SU-DHL-6 (cell line): ENCODE measurements at regions not wholly inside any gene's neighbourhood (a gene's known extent, or its start where the extent isn't known, plus 50 kb on each side); places are given as distances from the start of the nearest gene placed in this dataset.

ENCODE experiments used
- H2AFZ ChIP-seq: fragments of 200-600 bp; sonication (generic); 2 replicates; pipeline ENCODE4 v1.6.1; 2014; ENCODE audit warnings: low read depth, mild to moderate bottlenecking, moderate library complexity, mixed read lengths, antibody characterized with exemption, low read length; ENCODE audit not compliant: severe bottlenecking
- H3F3A ChIP-seq: fragments of 200-600 bp; shearing (Covaris generic); 2 replicates; pipeline ENCODE4 v1.6.0; 2016; ENCODE audit warnings: antibody characterized with exemption, mild to moderate bottlenecking; ENCODE audit not compliant: insufficient read depth
- H3K27ac ChIP-seq: fragments of 200-600 bp; sonication (generic); 2 replicates; pipeline ENCODE4 v1.5.1; 2016; ENCODE audit warnings: low read depth, mild to moderate bottlenecking, low read length, moderate library complexity, mixed read lengths
- H3K27me3 ChIP-seq: fragments of 200-600 bp; sonication (generic), shearing (Covaris generic); 2 replicates; pipeline ENCODE4 v1.6.0; 2014; ENCODE audit warnings: mild to moderate bottlenecking, low read length
- H3K36me3 ChIP-seq: fragments of 200-600 bp; sonication (generic); 2 replicates; pipeline ENCODE4 v1.6.1; 2014; ENCODE audit warnings: mild to moderate bottlenecking, low read length, mixed read lengths
- H3K4me2 ChIP-seq: fragments of 300-600, 200-600 bp; shearing (Covaris generic), sonication (generic); 2 replicates; pipeline ENCODE4 v1.6.0; 2014; ENCODE audit warnings: low read length, low read depth, mild to moderate bottlenecking; ENCODE audit not compliant: poor library complexity, severe bottlenecking
- H3K4me3 ChIP-seq: fragments of 200-600 bp; sonication (generic); 2 replicates; pipeline ENCODE4 v1.5.1; 2014; ENCODE audit warnings: antibody characterized with exemption, low read length, mild to moderate bottlenecking, mixed read lengths; ENCODE audit not compliant: insufficient read depth, poor library complexity, severe bottlenecking
- H3K79me2 ChIP-seq: fragments of 200-600 bp; sonication (generic); 2 replicates; pipeline ENCODE4 v1.6.1; 2014; ENCODE audit warnings: mild to moderate bottlenecking, low read length, moderate library complexity; ENCODE audit not compliant: insufficient read depth
- H3K9ac ChIP-seq: fragments of 200-600 bp; sonication (generic); 2 replicates; pipeline ENCODE4 v1.7.0; 2014; ENCODE audit warnings: mild to moderate bottlenecking, low read length
- H3K9me2 ChIP-seq: fragments of 200-600 bp; sonication (generic); replicated peaks from 2 replicates; pipeline ENCODE4 v1.6.1; 2014; ENCODE audit warnings: low read length; ENCODE audit not compliant: insufficient read depth
- H3K9me3 ChIP-seq: fragments of 200-600 bp; sonication (generic); 2 replicates; pipeline ENCODE4 v1.6.1; 2014; ENCODE audit warnings: low read length, mixed read lengths; ENCODE audit not compliant: insufficient read depth
- H4K20me1 ChIP-seq: fragments of 200-600 bp; sonication (generic); 2 replicates; pipeline ENCODE4 v1.6.1; 2014; ENCODE audit warnings: low read depth, mild to moderate bottlenecking, antibody characterized with exemption, low read length, moderate library complexity, mixed read lengths
- EZH2phosphoT487 ChIP-seq: fragments of 200-600 bp; sonication (generic), shearing (Covaris generic); conservative IDR thresholded peaks from 2 replicates; pipeline ENCODE4 v1.6.1; 2018; ENCODE audit warnings: mild to moderate bottlenecking, antibody characterized with exemption, low read length, moderate library complexity, mixed read lengths
- TF ChIP-seq, protein P1 (sequence below): fragments of 200-600 bp; sonication (generic); IDR thresholded peaks from one replicate; pipeline ENCODE4 v1.5.1; 2017; ENCODE audit warnings: antibody characterized with exemption, mild to moderate bottlenecking, low read length, moderate library complexity; ENCODE audit not compliant: insufficient read depth, poor library complexity, severe bottlenecking

GRCh38 chr14:100471441-100472093 is 115.7 kb downstream of the BEGAIN start:
- Histone ChIP-seq H2AFZ (no peak overlapping the region), H3K9ac (no peak overlapping the region), H3F3A (no peaks in the 10 kb centered on the region), H3K79me2 (no peaks in the 10 kb centered on the region), H3K4me2 (no peak overlapping the region), H3K4me3 (no peak overlapping the region), H3K36me3 (no peaks in the 10 kb centered on the region), H3K9me3 (no peaks in the 10 kb centered on the region), H4K20me1 (no peaks in the 10 kb centered on the region), H3K9me2 (no peaks in the 10 kb centered on the region), H3K27me3 (no peaks in the 10 kb centered on the region), H3K27ac (no peak overlapping the region)
- TF ChIP-seq, protein P1, sequence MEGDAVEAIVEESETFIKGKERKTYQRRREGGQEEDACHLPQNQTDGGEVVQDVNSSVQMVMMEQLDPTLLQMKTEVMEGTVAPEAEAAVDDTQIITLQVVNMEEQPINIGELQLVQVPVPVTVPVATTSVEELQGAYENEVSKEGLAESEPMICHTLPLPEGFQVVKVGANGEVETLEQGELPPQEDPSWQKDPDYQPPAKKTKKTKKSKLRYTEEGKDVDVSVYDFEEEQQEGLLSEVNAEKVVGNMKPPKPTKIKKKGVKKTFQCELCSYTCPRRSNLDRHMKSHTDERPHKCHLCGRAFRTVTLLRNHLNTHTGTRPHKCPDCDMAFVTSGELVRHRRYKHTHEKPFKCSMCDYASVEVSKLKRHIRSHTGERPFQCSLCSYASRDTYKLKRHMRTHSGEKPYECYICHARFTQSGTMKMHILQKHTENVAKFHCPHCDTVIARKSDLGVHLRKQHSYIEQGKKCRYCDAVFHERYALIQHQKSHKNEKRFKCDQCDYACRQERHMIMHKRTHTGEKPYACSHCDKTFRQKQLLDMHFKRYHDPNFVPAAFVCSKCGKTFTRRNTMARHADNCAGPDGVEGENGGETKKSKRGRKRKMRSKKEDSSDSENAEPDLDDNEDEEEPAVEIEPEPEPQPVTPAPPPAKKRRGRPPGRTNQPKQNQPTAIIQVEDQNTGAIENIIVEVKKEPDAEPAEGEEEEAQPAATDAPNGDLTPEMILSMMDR, result no peak
- no peak for TF ChIP-seq EZH2phosphoT487

- H2AFZ ChIP-seq, result no peak overlapping the region
- H3K4me3 ChIP-seq, result no peak overlapping the region
- TF ChIP-seq, protein P1, result no peak
- TF ChIP-seq EZH2phosphoT487, result no peak
- H3K79me2 ChIP-seq, result no peaks in the 10 kb centered on the region
- H3F3A ChIP-seq, result no peaks in the 10 kb centered on the region
- no peak overlapping the region for H3K27ac ChIP-seq
- no peak overlapping the region for H3K9ac ChIP-seq
- no peaks in the 10 kb centered on the region for H3K9me2 ChIP-seq
- no peaks in the 10 kb centered on the region for H3K9me3 ChIP-seq
- no peaks in the 10 kb centered on the region for H3K36me3 ChIP-seq
- H4K20me1 ChIP-seq, result no peaks in the 10 kb centered on the region
- H3K4me2 ChIP-seq, result no peak overlapping the region
- no peaks in the 10 kb centered on the region for H3K27me3 ChIP-seq
Measured at GRCh38 chr14:100472094-100472455, 115.1 kb downstream of the BEGAIN start.

GRCh38 chr14:100472491-100472890 is 114.7 kb downstream of the BEGAIN start:
- no peaks in the 10 kb centered on the region for H3K36me3 ChIP-seq
- H3K27ac ChIP-seq, result no peak overlapping the region
- H3F3A ChIP-seq, result no peaks in the 10 kb centered on the region
- no peaks in the 10 kb centered on the region for H3K79me2 ChIP-seq
- no peaks in the 10 kb centered on the region for H3K27me3 ChIP-seq
- H3K4me2 ChIP-seq, result no peak overlapping the region
- no peak overlapping the region for H3K4me3 ChIP-seq
- TF ChIP-seq, protein P1, result no peak
- TF ChIP-seq EZH2phosphoT487, result no peak
- H3K9me2 ChIP-seq, result no peaks in the 10 kb centered on the region
- H3K9me3 ChIP-seq, result no peaks in the 10 kb centered on the region
- no peaks in the 10 kb centered on the region for H4K20me1 ChIP-seq
- H2AFZ ChIP-seq, result no peak overlapping the region
- no peak overlapping the region for H3K9ac ChIP-seq
